ENCODE measurements at regions not wholly inside any gene's neighbourhood (a gene's known extent, or its start where the extent isn't known, plus 50 kb on each side); places are given as distances from the start of the nearest gene placed in this dataset.
"Not testable (repeated sequence)": the region's sequence is repeated elsewhere in the genome, so short reads cannot be mapped to it uniquely, and the experiment has no call there.

DNA sequence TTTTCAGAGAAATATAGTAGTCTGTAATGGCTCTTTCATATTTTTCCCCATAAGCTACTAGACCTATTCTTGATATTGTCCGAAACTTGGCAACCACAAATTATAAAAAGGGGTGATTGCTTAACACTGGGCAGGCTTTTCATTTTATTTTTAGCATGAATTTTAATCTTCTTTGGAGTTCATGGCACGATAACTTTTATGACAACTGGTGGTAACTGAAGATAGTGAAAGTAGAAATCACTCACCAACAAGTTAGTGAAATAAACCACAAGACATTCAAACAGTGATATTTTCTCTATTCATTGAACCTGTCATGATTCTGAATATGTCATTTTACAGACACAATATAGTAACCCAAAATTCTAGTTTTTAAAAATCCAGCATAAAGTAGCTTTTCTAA is 213.9 kb downstream of the PRDM9 start:
- DNase-seq (ENCODE audit: low read depth), result no peak

GRCh38 chr5:23727271-23727670 is 219.9 kb downstream of the PRDM9 start:
- no peak for DNase-seq (ENCODE audit: low read depth)

DNA sequence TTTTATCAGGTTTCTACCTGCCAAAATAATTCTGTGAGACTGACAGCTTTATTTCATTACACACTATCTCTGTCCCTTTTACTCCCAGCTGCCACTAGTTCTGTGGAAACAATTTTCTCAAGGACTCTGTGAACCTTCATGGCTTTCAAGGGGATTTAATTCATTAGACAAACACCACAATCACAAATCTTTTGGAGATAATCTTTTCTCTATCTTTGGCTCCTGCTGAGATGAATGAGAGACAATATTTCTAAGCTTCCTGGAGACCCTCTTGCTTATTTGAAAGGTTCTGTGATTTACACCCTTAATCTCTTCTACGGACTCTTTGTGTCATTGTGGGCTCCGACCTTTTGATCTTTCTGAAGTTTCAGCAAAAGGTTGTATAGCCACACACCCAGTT is 222.6 kb downstream of the PRDM9 start:
- no peak for DNase-seq (ENCODE audit: low read depth)

DNA sequence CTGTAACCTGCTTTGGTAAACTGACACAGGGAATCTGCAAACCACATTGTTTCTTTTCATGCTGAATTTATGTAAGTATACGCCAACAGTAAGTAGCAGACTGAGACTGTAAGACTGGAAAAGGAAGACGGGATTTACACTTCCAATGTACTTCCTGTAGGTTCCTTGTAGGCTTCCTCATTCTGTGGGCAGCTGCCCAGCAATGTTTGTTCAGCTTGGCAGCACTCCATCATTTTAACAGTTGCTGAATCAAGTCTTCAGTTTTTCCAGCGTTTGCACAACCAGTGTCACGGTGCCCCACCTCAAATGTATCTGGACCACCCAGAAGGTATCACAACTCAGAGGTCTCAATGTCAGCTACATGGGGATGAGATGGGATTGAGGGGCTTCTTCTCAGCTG is 232.6 kb downstream of the PRDM9 start:
- DNase-seq (ENCODE audit: low read depth), result no peak

DNA sequence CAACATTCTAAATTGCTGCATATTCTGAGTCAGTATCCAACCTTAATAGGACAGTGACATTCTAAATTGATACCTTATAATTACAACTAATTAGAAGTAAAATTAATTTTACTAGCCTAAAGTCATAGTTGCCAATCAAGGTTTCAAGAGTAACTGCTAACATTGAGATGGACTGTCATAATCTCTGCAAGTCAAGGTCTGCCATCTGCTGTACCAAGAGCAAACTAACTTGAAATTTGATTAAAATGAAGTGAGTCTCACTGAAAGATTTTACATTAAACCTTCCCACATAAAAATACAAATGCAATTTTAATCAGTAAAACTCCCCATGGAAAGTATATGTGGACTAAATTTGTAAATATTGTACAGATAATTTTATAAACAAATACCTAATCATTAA is 235.3 kb downstream of the PRDM9 start:
- DNase-seq (ENCODE audit: low read depth), result no peak

DNA sequence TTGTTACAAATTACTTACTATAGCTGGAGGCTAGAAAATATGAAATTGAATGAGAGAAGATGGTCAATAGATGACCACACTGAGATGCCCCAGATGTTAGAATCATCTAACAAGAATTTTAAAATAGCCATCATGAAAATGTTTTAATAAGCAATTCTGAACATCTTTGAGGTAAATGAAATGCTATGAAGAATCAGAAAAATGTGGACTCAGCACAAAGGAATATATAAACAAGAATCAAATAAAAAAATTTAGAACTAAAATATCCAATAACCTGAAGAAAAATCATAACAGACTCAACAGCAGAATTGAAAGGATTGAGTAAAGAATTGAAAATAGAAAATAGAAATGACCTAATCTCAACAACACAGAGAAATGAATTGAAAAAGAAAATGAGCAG is 248.5 kb downstream of the PRDM9 start:
- DNase-seq (ENCODE audit: low read depth), result no peak

DNA sequence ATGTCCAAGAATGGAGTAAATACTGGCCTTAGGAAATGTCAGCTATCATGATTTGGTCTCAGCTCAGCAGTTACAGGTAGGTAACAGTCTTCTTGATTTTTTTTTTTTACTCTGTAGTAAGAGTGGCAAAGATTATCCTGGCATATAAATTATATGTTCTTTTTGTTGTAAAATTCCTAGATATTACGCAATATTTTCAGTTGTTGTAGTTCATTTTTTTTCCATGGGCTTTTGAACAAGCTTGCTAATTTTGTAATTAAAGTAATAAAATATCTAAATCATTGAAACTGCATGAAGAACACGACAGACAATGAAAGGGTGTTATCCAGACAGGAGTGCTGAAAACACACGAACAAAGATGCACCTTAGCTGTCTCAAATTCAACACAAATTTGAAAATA is 249.4 kb downstream of the PRDM9 start:
- DNase-seq (ENCODE audit: low read depth), result no peak

- DNase-seq (ENCODE audit: low read depth), result no peak
Observed at GRCh38 chr5:23763170-23763569, 255.8 kb downstream of the PRDM9 start.

DNA sequence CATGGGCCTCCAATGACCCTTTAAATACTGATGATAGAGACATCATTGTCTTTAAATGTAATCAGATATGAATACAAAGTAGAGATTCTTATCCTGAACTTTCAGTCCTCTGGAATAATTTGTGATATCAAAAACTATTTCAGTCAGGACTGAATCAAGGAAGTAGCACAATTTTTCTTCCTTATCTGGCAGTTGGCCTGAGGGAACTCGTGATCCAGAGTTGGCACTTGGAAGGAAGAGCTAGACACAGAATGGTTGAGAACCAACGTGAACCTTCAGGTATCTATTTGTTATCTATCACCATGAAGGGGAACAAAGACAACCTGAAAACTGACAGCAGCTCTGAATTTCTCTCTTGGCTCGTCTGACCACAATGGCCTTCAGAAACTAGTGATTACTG is 269.3 kb downstream of the PRDM9 start:
- DNase-seq (ENCODE audit: low read depth), result no peak

DNA sequence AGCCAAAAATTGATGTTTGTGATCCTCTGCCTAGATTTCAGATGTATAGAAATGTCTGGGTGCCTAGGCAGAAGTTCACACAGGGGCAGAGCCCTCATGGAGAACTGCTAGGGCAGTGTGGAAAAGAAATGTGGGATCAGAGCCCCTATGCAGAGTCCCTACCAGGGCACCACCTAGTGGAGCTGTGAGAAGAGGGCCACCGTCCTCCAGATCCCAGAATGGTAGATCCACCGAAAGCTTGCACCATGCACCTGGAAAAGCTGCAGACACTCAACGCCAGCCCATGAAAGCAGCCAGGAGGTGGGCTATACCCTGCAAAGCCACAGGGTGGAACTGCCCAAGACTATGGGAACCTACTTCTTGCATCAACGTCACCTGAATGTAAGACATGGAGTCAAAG is 292.9 kb downstream of the PRDM9 start:
- DNase-seq (ENCODE audit: low read depth), result not testable (repeated sequence)

GRCh38 chr5:23820765-23821471 is 313.5 kb downstream of the PRDM9 start:
- DNase-seq (ENCODE audit: low read depth), result no peak

- DNase-seq (ENCODE audit: low read depth), result no peak
Observed at GRCh38 chr5:23823521-23823920, 316.1 kb downstream of the PRDM9 start.

GRCh38 chr5:23825196-23825595 is 317.8 kb downstream of the PRDM9 start:
- DNase-seq (ENCODE audit: low read depth), result no peak

GRCh38 chr5:23840083-23840482 is 332.7 kb downstream of the PRDM9 start:
- DNase-seq (ENCODE audit: low read depth), result no peak

- DNase-seq (ENCODE audit: low read depth), result no peak
Observed at GRCh38 chr5:23864786-23865185, 357.4 kb downstream of the PRDM9 start.

GRCh38 chr5:23877847-23878246 is 370.4 kb downstream of the PRDM9 start:
- DNase-seq (ENCODE audit: low read depth), result no peak

DNA sequence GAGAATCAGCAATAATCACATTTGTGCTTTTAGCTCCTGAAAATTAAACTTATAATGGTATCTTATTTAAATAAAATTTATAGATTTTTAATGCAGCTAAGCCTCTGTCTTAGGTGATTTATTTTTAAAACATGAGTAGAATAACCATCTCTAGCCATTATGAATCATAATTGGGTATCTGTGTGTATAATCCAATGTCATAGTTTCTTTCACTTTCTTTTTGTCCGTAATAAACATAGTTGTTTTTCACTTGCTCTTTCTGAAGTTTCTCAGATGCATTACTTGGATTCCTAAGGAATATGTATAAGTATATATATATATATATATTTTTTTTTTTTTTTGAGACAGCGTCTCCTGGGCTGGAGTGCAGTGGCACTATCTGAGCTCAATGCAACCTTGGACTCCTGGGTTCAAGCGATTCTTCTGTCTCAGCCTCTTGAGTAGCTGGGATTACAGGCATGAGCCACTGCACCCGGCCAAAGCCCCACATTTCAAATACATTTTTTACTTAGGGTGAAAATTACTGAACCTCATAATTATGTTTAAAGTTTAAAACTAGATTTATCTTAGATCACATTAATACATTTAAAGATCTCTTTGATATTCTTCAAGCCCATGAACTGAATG is 377.1 kb downstream of the PRDM9 start:
- DNase-seq (ENCODE audit: low read depth), result no peak

- DNase-seq (ENCODE audit: low read depth), result no peak
Observed at GRCh38 chr5:23893561-23893960, 386.2 kb downstream of the PRDM9 start.

DNA sequence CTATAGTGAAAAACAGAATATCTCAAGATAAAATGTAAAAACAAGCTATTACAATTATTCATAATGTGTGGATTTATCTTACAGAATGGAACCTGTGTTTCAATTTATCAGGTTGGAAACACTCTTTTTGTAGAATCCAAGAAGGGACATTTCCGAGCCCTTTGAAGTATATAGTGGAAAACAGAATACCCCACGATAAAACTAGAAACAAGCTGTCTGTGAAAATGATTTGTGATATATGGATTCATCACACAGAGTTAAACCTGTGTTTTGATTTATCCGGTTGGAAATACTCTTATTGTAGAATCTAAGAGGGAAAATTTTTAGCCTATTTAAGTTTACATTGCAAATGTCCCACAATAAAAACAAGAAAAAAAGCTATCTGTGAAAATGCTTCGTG is 388.2 kb downstream of the PRDM9 start:
- DNase-seq (ENCODE audit: low read depth), result no peak

DNA sequence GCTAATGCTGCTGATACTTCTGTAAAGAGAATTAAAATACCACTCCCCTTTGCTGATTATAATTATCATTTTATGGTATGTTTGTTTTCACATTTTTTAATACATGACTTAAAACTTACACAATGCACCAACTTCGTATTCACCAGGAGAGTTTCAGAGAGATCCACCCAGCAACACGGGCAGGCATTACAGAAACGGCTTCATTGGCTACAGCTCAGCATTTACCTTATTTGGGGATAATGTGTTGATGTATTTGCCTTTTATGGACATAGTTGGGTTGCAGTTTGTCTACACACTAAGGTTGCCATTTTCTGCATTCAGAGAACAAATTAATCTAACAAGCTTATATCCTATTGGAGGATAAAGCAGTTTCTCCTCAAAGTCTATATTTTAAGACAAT is 423.6 kb downstream of the PRDM9 start:
- no peak for DNase-seq (ENCODE audit: low read depth)

DNA sequence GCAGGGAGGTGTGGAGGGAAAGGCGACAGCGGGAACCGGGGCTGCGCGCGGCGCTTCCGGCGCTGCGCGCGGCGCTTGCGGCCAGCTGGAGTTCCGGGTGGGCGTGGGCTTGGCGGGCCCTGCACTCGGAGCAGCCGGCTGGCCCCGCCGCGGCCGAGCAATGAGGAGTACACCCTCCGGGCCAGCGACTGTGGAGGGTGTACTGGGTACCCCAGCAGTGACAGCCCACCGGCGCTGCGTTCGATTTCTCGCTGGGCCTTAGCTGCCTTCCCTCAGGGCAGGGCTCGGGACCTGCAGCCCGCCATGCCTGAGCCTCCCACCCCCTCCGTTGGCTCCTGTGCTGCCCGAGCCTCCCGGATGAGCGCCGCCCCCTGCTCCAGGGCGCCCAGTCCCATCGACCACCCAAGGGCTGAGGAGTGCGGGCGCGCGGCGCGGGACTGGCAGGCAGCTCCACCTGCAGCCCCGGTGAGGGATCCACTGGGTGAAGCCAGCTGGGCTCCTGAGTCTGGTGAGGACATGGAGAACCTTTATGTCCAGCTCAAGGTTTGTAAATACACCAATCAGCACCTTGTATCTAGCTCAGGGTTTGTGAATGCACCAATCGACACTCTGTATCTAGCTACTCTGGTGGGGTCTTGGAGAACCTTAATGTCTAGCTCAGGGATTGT is 444.0 kb downstream of the PRDM9 start:
- DNase-seq (ENCODE audit: low read depth), result peak; percentile 63

DNA sequence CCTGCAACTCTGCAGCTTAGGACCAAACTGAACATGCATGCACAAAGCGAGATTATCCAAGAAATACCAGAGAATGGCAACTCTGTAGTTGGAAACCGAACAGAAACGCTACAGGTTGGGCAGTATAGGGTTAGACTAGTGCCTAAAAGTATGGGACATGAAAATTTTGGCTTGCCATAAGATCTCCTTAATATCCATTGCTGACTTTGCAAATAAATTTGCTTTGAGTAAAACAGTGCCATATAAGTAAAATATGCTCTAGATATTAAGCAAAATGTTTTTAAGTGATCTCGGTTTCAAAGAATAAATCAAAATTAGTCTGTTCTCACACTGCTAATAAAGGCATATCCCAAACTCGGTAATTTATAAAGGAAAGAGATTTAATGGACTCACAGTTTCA is 456.0 kb downstream of the PRDM9 start:
- DNase-seq (ENCODE audit: low read depth), result no peak

DNA sequence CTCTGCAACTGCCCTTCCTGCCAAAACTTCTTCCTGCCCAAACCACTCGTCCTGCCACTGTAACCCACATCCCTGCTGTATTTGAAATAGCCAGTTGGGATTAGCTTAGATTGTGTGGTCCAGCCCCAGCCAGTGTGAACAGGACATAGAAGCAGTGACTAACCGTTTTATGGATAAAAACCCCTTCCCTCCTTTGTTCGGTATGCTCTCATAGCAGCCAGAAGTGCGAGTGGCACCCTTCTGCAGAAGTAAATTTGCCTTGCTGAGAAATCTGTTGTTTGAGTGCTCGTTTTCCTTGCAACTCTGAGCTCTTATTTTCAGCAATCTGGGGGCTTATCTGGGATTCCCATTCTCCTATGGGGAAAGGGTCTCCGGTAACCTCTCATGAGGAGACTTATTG is 470.0 kb downstream of the PRDM9 start:
- no peak for DNase-seq (ENCODE audit: low read depth)
